ENCODE measurements at regions not wholly inside any gene's neighbourhood (a gene's known extent, or its start where the extent isn't known, plus 50 kb on each side); places are given as distances from the start of the nearest gene placed in this dataset.

DNA sequence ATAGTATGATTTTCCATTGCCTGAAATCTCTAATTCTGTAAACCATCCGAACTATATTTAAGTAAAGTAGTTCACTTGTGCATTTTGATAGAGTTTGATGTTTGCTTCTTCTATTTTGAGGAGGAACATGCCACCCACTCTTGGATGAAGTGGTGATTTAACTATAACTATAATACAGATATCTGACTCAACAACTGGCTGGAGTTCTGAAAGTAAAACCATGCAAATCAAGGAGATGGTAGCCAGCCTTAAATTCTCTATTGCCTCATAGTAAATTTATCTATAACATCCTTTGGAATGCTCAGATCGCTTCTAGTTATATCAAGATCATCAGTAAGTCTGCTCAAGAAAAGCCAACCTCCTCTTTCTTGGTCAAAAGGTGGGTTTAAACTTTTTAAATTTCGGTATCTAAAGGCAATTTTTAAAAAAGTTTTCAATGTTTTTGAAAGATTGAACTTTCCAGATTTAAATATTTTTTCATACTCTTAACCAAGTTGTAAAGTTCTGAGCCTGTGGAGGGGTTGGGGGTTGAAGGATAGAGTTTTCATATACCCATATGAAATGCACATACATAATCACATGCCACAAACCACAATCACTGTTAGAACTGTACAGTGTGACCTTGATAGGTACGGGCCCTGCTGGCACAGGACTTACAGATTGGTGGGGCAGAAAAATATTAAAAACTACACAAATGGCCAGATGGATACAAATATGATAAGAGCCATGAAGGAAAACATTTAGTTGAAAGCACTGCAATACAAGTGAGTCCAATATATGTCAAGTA lies 90.5 kb upstream of the RFC3 start:
- dilution Hi-C loops (cut with HindIII; ENCODE audit: low sequenced_read_pairs, unreplicated experiment), result no loop called here
- no TSS peak for BruUV-seq (replicated peaks)
- in situ Hi-C loops (cut with MboI; ENCODE audit: low sequenced_read_pairs), result no loop called here

More for the DNA sequence above, 90.5 kb upstream of the RFC3 start:
- Histone ChIP-seq H3K4me2 (ENCODE audit: low read depth, low read length) (no peak overlapping the region), H2BK120ac (ENCODE audit: low read depth, low read length) (no peak overlapping the region), H3K4me3 (ENCODE audit: insufficient read depth, low read depth, low read length) (no peak overlapping the region), H4K5ac (ENCODE audit: low read depth, low read length) (no peak overlapping the region), H3K14ac (replicated peaks; ENCODE audit: low read depth, low read length) (no peak overlapping the region), H4K8ac (ENCODE audit: low read depth in 2 of 2, low read length in 2 of 2) (no peak overlapping the region), H3K56ac (ENCODE audit: extremely low read depth, insufficient read depth, low read length) (no peak overlapping the region), H2BK15ac (ENCODE audit: low read depth, low read length) (no peak overlapping the region), H3K18ac (ENCODE audit: low read depth, low read length) (no peak overlapping the region), H3K9me3 (ENCODE audit: control insufficient read depth, insufficient read depth, low read length) (no peaks in the 10 kb centered on the region), H3K9ac (ENCODE audit: low read depth, low read length) (no peak overlapping the region), H3K36me3 (ENCODE audit: control insufficient read depth, insufficient read depth, low read length) (no peaks in the 10 kb centered on the region), H3K27me3 (ENCODE audit: control insufficient read depth, insufficient read depth, low read length) (no peaks in the 10 kb centered on the region), H2BK20ac (ENCODE audit: low read depth, low read length) (no peak overlapping the region), H3K27ac (ENCODE audit: insufficient read depth, low read length) (no peak overlapping the region), H2BK5ac (ENCODE audit: low read depth, low read length, poor library complexity, severe bottlenecking) (no peak overlapping the region), H2AK5ac (ENCODE audit: low read depth, low read length) (no peak overlapping the region), H3K79me1 (ENCODE audit: low read depth in 1 of 2, low read length in 2 of 2) (no peaks in the 10 kb centered on the region), H2AFZ (replicated peaks; ENCODE audit: low read length, poor library complexity) (no peak overlapping the region), H3K23ac (ENCODE audit: low read depth, low read length) (no peak overlapping the region), H2AK9ac (replicated peaks; ENCODE audit: low read depth, low read length, poor library complexity) (no peak overlapping the region), H3K4ac (ENCODE audit: low read depth, low read length) (no peak overlapping the region), H3K4me1 (ENCODE audit: control insufficient read depth, insufficient read depth, low read length) (peaks cover 2% of the 10 kb centered on the region; the same call in 1 of the 2 replicates), H4K20me1 (ENCODE audit: insufficient read depth, low read length) (no peaks in the 10 kb centered on the region), H3K9me1 (ENCODE audit: insufficient read depth, low read length) (no peaks in the 10 kb centered on the region), H4K91ac (ENCODE audit: insufficient read depth, low read depth, low read length) (no peak overlapping the region)
- TF ChIP-seq MXI1 (IDR thresholded peaks at IDR 0.05; ENCODE audit: borderline replicate concordance, low read depth, low read length) (no peak), BHLHE40 (IDR thresholded peaks at IDR 0.05; ENCODE audit: low read depth, low read length) (no peak), ELK1 (IDR thresholded peaks at IDR 0.05; ENCODE audit: borderline replicate concordance, low read depth, low read length) (no peak), MAZ (IDR thresholded peaks at IDR 0.05; ENCODE audit: borderline replicate concordance, low read depth, low read length) (no peak), RFX5 (IDR thresholded peaks at IDR 0.05; ENCODE audit: low read depth, low read length) (no peak), CHD1 (IDR thresholded peaks at IDR 0.05; ENCODE audit: low read depth, low read length) (no peak), CEBPB (IDR thresholded peaks at IDR 0.05; ENCODE audit: low read depth, low read length) (no peak), FOS (IDR thresholded peaks at IDR 0.05; ENCODE audit: low read depth, low read length) (no peak), RCOR1 (IDR thresholded peaks at IDR 0.05; ENCODE audit: insufficient replicate concordance, low read length) (no peak), CTCF (conservative IDR thresholded peaks at IDR 0.05; ENCODE audit: low read depth, low read length) (no peak), POLR2A (IDR thresholded peaks at IDR 0.05; ENCODE audit: low read depth, low read length) (no peak), SMC3 (IDR thresholded peaks at IDR 0.05; ENCODE audit: low read depth, low read length) (no peak), MAFK (IDR thresholded peaks at IDR 0.05; ENCODE audit: low read depth, low read length) (no peak)
- no CpG with 5 or more reads among the region's 4 CpGs for WGBS, 2 experiments (ENCODE audit: extremely low coverage in 2 of 2, insufficient read length in 1 of 2)
- POLR2A ChIA-PET (ENCODE audit: unreplicated experiment), result no interaction called here
- ATAC-seq (ENCODE audit: low read depth) (no peak), DNase-seq (no peak)
- CTCF ChIA-PET, result no interaction called here
- intact Hi-C loops (cut with micrococcal nuclease), result loop anchor here (10.0 kb wide), 2 partner anchors 403 to 603 kb away; no protein-coding TSS in a partner anchor

Data from IMR-90 (cell line).